ENCODE measurements at regions not wholly inside any gene's neighbourhood (a gene's known extent, or its start where the extent isn't known, plus 50 kb on each side); places are given as distances from the start of the nearest gene placed in this dataset.

DNA sequence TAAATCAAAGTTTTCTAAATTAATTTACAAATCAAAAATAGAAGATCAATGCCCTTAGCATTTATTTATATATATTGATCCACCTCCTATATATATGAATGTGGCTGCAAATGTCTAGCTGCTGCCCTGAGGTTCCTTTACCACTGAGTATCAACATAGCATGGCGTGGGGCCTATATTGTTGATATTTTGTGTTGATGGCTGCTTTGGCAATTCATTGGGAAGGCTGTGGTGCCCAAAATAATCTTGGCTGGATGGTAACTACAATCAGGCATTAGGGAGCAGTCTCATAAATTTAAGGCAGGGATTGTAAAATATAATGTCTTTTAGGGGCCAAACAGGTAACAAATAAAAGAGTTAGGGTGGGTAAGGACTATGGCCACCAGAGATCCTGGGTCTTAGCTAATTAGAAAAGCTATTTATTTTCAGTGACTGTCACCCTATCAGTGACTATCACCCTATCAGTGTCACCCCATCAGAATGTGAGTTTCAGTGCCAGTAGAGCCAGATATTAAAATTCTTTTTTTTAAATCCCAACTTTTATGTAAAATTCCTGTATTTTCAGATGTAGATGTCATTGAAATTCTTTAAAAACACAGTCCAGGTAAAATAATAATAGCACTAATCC is 190.7 kb upstream of the PCSK5 start:
- TF ChIP-seq, protein P1, sequence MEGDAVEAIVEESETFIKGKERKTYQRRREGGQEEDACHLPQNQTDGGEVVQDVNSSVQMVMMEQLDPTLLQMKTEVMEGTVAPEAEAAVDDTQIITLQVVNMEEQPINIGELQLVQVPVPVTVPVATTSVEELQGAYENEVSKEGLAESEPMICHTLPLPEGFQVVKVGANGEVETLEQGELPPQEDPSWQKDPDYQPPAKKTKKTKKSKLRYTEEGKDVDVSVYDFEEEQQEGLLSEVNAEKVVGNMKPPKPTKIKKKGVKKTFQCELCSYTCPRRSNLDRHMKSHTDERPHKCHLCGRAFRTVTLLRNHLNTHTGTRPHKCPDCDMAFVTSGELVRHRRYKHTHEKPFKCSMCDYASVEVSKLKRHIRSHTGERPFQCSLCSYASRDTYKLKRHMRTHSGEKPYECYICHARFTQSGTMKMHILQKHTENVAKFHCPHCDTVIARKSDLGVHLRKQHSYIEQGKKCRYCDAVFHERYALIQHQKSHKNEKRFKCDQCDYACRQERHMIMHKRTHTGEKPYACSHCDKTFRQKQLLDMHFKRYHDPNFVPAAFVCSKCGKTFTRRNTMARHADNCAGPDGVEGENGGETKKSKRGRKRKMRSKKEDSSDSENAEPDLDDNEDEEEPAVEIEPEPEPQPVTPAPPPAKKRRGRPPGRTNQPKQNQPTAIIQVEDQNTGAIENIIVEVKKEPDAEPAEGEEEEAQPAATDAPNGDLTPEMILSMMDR (IDR thresholded peaks at IDR 0.05; ENCODE audit: insufficient read depth, low read length, poor library complexity, severe bottlenecking): no peak
- Histone ChIP-seq H3K27me3 (replicated peaks; ENCODE audit: control insufficient read depth, insufficient read depth, low read length) (no peaks in the 10 kb centered on the region), H3K4me3 (replicated peaks; ENCODE audit: low read depth, low read length) (no peak overlapping the region), H3K36me3 (ENCODE audit: control insufficient read depth, insufficient read depth, low read length) (no peaks in the 10 kb centered on the region)
- no peak for DNase-seq (ENCODE audit: extremely low read depth, insufficient read length)

- Histone ChIP-seq H3K36me3 (ENCODE audit: control insufficient read depth, insufficient read depth, low read length) (no peaks in the 10 kb centered on the region), H3K27me3 (replicated peaks; ENCODE audit: control insufficient read depth, insufficient read depth, low read length) (no peaks in the 10 kb centered on the region), H3K4me3 (replicated peaks; ENCODE audit: low read depth, low read length) (no peak overlapping the region)
- no peak for DNase-seq (ENCODE audit: extremely low read depth, insufficient read length)
- TF ChIP-seq, protein P1 (IDR thresholded peaks at IDR 0.05; ENCODE audit: insufficient read depth, low read length, poor library complexity, severe bottlenecking): no peak
These were observed 190.2 kb upstream of the PCSK5 start for GRCh38 chr9:75700252-75700640.

DNA sequence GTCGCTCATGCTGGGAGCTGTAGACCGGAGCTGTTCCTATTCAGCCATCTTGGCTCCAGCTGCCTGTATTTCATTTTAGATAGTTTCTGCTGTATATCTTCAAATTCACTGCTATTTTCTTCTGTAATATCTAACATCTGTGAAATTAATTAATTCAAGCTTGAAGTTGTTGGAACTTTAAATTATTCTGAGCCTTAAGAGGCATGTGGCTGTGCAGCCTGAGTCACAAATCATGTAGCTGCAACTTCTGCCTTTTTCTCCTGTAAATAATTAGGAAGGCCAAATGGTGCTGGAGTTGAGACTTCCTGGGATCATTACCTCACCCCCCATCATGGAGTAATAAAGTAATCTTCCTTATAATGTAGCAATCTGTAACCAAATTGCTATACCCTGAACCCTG is 183.3 kb upstream of the PCSK5 start:
- TF ChIP-seq, protein P1 (IDR thresholded peaks at IDR 0.05; ENCODE audit: insufficient read depth, low read length, poor library complexity, severe bottlenecking): no peak
- Histone ChIP-seq H3K4me3 (replicated peaks; ENCODE audit: low read depth, low read length) (no peak overlapping the region), H3K27me3 (replicated peaks; ENCODE audit: control insufficient read depth, insufficient read depth, low read length) (no peaks in the 10 kb centered on the region), H3K36me3 (ENCODE audit: control insufficient read depth, insufficient read depth, low read length) (no peaks in the 10 kb centered on the region)
- DNase-seq (ENCODE audit: extremely low read depth, insufficient read length): no peak

DNA sequence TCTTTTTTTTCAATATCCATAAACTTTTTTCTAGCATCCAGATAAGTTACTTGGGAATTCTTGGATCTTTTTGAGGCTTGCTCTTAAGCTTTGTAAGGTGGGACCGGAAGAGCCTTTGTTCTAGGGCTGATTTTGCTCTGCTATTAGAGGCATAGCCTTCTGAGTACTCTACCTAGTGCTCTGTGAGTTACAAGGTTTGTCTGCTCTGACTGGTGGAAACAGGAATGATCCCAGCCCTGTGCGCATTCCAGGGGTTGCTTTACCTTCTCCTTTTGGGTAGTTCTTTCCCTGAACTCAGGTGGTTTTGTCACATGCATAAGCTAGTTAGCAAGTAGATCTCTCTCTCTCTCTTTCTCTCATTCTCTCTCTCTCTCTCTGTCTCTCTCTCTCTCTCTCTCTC is 180.8 kb upstream of the PCSK5 start:
- DNase-seq (ENCODE audit: extremely low read depth, insufficient read length): no peak
- no peak overlapping the region for H3K4me3 ChIP-seq (replicated peaks; ENCODE audit: low read depth, low read length)
- H3K27me3 ChIP-seq (replicated peaks; ENCODE audit: control insufficient read depth, insufficient read depth, low read length): no peaks in the 10 kb centered on the region
- no peaks in the 10 kb centered on the region for H3K36me3 ChIP-seq (ENCODE audit: control insufficient read depth, insufficient read depth, low read length)
- TF ChIP-seq, protein P1 (IDR thresholded peaks at IDR 0.05; ENCODE audit: insufficient read depth, low read length, poor library complexity, severe bottlenecking): no peak

GRCh38 chr9:75712700-75713099 is 177.8 kb upstream of the PCSK5 start:
- TF ChIP-seq, protein P1 (IDR thresholded peaks at IDR 0.05; ENCODE audit: insufficient read depth, low read length, poor library complexity, severe bottlenecking): no peak
- Histone ChIP-seq H3K36me3 (ENCODE audit: control insufficient read depth, insufficient read depth, low read length) (no peaks in the 10 kb centered on the region), H3K4me3 (replicated peaks; ENCODE audit: low read depth, low read length) (no peak overlapping the region), H3K27me3 (replicated peaks; ENCODE audit: control insufficient read depth, insufficient read depth, low read length) (no peaks in the 10 kb centered on the region)
- DNase-seq (ENCODE audit: extremely low read depth, insufficient read length): no peak

- TF ChIP-seq, protein P1 (IDR thresholded peaks at IDR 0.05; ENCODE audit: insufficient read depth, low read length, poor library complexity, severe bottlenecking): no peak
- no peaks in the 10 kb centered on the region for H3K36me3 ChIP-seq (ENCODE audit: control insufficient read depth, insufficient read depth, low read length)
These were observed 177.1 kb upstream of the PCSK5 start for GRCh38 chr9:75713335-75713734.

More at GRCh38 chr9:75713335-75713734, 177.1 kb upstream of the PCSK5 start:
- H3K27me3 ChIP-seq (replicated peaks; ENCODE audit: control insufficient read depth, insufficient read depth, low read length): no peaks in the 10 kb centered on the region
- no peak for DNase-seq (ENCODE audit: extremely low read depth, insufficient read length)
- no peak overlapping the region for H3K4me3 ChIP-seq (replicated peaks; ENCODE audit: low read depth, low read length)

All from GM06990 (cell line).